GM08714 (cell line): ENCODE measurements at regions not wholly inside any gene's neighbourhood (a gene's known extent, or its start where the extent isn't known, plus 50 kb on each side); places are given as distances from the start of the nearest gene placed in this dataset.

ENCODE experiments used
- H3K4me3 ChIP-seq: fragments of 200-500 bp; sonication (Bioruptor generic); 2 replicates; pipeline ENCODE4 v1.5.1; 2014; ENCODE audit warnings: mild to moderate bottlenecking, low read length, inconsistent platforms
- ZNF274 ChIP-seq: IDR thresholded peaks from 2 replicates; pipeline ENCODE4 v1.6.1; 2012; ENCODE audit warnings: mild to moderate bottlenecking, low read depth, low read length

DNA sequence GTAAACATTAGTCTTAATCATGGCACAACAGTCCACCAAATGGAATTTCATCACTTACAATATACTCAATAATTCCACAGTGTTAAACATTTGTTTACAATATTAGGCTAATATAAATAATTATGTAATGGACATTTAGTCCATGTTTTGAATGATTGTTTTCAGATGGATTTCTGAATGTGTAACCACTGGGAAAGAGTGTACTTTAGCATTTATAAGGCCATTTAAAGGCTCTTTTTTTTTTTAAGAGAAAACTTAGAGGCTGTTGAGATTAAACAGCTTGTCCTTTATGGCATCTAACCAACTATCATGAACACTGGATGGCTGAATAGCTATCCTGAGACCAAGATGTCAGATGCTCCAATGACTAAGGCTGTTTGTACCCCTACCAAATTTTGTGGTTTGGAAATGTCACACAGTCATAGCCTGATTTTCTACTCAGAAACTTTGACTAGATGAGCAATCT, 248.3 kb upstream of the GLI3 start:
- no peak for TF ChIP-seq ZNF274

DNA sequence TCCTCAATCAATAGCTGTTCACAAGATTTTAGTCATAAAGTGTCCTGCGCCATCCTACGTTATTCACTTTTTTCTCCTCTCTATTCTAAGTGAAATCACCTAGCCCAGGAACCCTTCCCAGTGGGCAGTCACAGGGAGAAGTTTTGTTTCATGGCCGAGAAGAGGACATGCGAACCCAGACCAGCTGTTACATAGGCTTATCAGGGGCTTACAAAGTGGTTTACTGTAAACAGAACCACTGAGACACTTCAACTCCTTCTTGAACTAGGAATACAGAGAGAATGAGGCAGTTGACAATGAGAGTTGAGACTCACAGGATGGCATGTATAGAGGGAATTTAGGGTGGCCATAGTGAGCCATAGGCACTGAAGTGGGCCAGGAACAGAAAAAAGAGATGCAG, 246.9 kb upstream of the GLI3 start:
- no peak for TF ChIP-seq ZNF274

More for the DNA sequence above, 248.3 kb upstream of the GLI3 start:
- no peak overlapping the region for H3K4me3 ChIP-seq

DNA sequence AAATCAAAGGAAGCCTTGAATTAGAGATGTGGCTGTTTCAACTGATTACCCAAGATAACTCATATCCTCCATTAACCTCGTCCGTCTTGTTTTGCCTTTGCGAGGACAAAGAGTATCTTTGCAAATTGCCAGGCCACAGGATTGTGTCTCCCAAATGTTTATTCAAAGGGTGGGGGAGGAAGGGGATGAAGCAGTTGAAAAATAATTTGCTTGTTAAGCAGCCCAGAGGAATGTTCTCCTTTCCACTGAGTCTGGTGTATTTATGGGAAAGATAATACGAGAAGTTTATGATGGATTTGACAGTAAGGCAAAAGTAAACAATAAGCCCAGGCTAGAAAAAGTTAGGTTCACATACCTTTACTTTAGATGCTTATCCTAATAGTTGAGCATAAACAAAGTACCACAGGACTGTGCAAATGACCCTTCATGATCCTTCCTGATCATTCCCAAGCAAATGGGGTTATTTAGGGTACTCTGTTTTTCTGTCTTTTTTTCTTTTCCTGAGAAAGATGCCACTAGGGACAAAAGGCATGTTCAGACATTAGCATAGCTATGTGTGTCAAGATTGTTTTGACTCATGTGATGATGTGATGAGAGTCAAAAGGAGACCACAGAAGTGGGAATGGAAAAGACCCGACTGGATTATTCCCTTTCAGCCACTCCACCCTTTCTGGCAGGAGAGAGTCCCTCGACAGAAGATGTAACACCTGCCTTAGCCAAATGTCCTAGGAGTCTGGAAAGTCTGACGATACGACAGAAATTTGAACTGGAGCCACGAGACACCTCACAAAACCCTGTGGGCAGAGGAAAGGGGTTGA, 243.0 kb upstream of the GLI3 start:
- no peak for TF ChIP-seq ZNF274
- H3K4me3 ChIP-seq, result no peak overlapping the region

More for the DNA sequence above, 246.9 kb upstream of the GLI3 start:
- no peak overlapping the region for H3K4me3 ChIP-seq

DNA sequence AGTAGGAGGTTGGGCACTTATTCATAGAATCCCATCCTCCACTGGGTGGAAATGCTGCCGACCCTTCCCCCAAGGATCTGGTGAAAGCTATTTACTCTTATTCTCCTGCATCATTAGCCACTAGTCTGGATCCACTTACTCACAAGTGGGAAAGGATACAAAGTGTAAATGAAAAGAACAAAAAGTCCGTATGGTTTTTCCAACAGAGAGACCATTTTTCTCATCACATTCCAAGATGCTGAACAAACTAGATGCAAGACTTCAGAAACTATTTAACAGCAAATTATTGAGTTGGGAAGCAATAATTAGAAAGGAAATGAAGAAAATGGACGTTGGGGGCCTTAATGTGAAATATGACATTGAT, 242.4 kb upstream of the GLI3 start:
- TF ChIP-seq ZNF274, result no peak
- no peak overlapping the region for H3K4me3 ChIP-seq

DNA sequence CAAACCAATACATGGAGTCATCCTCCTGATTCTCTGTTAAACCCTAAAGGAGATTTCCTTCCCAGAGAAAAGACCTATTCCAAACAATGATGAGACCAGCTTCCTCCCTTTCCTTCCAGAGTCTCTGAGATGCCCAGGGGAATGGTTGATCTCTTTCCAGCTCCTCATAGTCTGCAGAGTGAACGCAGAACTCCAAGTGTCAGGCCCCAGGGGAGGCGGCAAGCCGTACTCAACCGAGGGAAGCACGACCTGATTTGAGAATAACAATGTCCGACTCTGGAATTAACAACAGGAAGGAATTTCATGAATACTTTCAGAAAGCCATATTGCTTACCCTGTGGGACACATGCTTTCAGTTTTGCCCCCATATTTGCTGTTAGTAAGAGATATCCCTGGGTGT, 241.7 kb upstream of the GLI3 start:
- no peak for TF ChIP-seq ZNF274
- H3K4me3 ChIP-seq, result no peak overlapping the region

DNA sequence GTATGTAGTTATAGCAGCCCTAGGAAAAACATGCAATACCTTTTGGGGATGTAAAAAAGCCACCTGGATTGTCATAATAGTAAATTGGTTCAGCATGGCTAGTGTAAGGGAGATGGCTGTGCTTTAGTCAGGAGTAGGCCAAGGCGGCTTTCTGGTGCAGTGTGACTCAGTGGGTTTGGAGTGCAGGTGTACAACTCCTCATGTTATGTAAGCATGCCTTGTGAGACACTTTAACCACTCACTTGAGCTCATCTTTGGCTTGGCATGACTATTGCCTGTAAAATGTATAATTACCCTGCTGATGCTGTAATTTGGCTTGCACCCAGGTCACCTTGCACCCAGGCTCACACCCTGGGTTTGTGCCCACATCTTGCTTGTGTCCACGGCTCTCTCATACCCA, 239.2 kb upstream of the GLI3 start:
- no peak for TF ChIP-seq ZNF274
- H3K4me3 ChIP-seq, result no peak overlapping the region

DNA sequence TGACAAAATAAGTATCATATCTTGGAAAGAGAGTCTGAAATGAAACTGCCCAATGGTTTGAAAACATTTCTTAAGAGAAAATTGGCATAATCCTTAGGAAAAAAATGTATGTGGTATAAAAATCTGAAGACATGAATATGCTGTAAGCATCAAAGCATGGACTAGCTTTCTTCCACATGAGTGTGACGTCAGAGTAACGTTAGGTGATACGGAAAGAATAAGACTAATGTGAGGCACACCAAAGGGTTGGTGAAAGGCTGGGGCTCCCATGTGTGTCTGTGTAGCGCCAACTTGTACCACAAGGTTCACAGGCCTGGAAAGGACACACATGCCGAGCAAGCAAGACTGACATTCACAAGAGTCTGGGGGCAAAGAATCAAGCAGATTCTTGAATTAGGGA, 238.1 kb upstream of the GLI3 start:
- TF ChIP-seq ZNF274, result no peak
- H3K4me3 ChIP-seq, result no peak overlapping the region

DNA sequence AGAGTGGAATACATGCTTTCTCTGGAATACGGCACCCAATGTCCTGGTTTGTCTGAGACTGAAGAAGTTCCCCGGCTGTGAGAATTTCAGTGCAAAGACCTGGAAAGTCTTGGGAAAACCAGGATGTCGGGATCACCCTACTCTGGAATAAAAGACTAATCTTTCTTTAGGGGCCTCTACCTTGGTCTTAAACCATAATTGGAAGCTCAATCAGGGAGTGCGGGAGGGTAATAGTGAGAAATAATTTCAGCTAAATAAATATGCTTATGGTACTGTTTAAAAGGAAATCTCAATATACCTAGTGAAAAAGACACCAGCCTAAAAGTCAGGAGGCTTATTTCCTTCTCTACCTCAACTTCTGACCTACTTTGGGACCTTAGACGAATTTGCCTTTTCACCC, 236.1 kb upstream of the GLI3 start:
- no peak overlapping the region for H3K4me3 ChIP-seq
- TF ChIP-seq ZNF274, result no peak

DNA sequence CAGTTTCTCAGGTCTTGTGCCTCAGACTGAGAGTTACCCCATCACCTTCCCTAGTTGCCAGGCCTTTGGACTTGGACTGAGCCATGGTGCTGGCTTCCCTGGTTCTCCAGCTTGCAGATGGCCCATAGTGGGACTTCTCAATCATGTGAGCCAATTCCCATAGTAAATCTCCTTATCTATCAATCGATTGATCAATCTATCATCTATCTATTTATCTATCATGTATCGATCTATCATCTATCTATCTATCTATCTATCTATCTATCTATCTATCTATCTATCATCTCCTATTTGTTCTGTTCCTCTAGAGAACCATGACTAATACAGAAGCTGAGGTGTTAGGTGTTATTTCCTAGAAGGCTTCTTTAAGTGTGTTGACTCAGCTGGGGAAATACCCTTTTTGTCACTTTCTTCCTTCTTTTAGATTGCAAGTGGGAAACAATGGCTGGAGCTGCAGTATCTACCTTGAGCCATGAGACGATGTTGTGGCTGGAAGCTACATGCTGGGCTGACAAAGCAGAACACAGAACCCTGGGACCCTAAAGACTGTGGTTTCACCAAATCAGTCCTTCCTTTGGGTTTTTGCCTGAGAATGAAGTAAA, 234.7 kb upstream of the GLI3 start:
- H3K4me3 ChIP-seq, result no peak overlapping the region
- no peak for TF ChIP-seq ZNF274

DNA sequence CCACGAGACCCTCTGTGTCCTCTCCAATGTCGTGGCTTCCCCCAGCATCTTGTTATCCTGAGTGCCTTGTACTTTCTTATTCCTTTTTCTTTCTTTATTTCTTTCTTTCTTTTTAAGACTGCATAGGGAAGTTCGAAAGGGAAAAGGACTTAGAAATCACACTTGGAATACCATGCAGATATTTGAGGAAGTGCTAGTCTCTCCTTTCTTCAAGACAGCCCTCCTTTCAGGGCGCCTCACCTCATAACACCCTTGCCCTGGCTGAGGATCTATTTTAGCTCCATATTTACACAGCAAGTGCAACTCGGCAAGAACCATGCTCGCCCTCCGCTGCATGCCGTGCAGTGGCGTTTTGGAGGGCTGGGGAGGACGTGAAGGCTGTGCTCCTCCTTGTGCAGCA, 232.3 kb upstream of the GLI3 start:
- no peak overlapping the region for H3K4me3 ChIP-seq
- no peak for TF ChIP-seq ZNF274

DNA sequence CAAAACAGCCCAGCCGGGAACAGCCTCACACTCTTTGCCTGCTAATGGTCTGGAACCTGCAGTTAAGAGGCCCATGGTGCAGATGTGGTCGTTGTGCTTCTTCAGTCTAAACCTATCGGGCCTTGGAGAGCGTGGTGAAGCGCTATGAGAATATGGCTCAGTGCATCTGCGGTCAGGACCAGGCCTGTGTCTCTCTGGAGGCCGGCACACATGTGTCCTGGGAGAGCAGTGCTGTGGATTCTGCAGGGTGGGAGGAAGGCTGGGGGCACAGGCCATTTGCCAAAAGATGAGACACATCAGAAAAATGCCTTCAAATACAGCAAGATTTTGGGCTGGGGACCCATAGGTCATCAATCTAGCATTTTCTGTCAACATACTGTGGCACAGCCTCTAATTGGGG, 231.5 kb upstream of the GLI3 start:
- no peak for TF ChIP-seq ZNF274
- H3K4me3 ChIP-seq, result no peak overlapping the region

DNA sequence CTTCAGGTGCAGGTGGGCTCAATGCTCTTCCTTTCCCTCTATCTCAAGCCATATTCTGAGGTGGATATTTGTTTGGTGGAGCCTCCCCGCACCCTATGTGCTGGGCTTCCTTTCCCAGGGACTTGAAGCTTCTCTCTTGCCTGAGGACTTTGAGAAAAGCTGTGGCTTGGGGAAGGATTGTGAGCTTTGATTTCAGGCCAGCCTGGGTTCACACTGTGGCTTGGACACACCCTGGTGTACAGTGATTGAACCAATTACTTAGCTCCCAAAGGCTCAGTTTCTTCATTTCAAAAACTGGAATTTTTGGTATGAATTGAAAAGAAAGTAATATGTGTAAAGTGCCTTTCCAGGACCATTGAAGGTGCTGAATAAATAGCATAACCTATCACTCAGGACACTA, 224.5 kb upstream of the GLI3 start:
- H3K4me3 ChIP-seq, result no peak overlapping the region
- no peak for TF ChIP-seq ZNF274

DNA sequence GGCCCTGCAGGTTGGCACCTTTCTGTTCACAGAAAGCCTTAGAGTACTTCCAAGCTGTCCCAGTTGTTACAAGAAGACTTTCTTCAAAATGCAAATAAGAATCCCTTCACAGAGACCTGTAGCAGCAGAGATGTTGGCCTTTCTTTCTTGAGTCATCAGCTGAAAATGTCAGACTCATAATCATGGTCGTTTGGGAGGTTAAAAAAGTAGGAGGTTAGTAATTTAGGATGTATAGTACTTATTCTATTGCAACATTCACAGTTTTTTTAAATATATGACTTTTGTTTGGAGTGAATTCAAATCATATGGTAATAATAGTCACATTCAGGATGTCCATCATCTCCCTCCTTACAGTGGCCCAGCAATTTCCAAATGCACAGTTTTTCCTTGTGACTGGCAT, 223.9 kb upstream of the GLI3 start:
- TF ChIP-seq ZNF274, result no peak
- H3K4me3 ChIP-seq, result no peak overlapping the region

DNA sequence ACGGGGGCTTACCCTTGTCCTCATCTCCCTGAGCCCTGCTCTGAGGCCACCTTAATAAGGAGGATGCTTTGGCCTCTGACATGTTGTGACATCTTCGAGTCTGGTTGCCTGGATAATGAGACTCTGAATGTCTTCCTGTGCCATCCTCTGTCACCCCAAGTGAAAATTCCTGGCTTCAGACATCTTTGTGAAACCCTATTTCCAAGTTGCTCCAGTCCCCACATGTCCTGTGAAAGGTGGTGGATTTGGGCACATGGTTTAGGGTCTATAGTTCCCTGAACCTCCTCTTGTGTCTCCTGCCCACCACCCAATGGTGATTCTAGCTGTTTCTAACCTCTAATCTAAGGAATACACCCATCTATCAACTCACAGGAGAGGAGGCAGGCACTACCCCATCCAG, 223.1 kb upstream of the GLI3 start:
- no peak for TF ChIP-seq ZNF274
- H3K4me3 ChIP-seq, result no peak overlapping the region

DNA sequence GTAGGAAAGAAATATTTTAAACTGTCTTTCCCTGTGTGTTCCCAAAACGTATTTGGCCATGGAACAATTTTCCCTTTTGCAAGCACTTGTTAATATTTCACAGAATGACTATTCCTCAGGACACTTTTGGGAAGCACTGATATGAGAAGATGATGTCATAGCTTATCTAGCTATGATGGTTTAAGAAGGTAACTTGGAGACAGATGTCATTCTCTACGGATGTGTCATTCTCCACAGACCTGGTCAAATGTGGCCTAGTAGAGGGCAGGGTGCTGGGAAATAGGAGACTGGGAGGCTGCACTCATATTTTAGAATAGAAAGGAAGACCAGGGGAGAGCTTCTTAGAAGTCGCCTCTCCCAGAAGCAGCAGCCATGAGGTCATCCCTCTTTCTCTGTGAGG, 220.7 kb upstream of the GLI3 start:
- no peak overlapping the region for H3K4me3 ChIP-seq
- TF ChIP-seq ZNF274, result no peak
